ENCODE measurements at regions not wholly inside any gene's neighbourhood (a gene's known extent, or its start where the extent isn't known, plus 50 kb on each side); places are given as distances from the start of the nearest gene placed in this dataset.
"Not testable (repeated sequence)": the region's sequence is repeated elsewhere in the genome, so short reads cannot be mapped to it uniquely, and the experiment has no call there.

GRCh38 chr13:110045919-110046318 is 259.5 kb upstream of the IRS2 start:
- no peak for DNase-seq (ENCODE audit: extremely low read depth, low read depth, low spot score)

GRCh38 chr13:110045202-110045601 is 258.8 kb upstream of the IRS2 start:
- DNase-seq (ENCODE audit: extremely low read depth, low read depth, low spot score) = no peak

DNA sequence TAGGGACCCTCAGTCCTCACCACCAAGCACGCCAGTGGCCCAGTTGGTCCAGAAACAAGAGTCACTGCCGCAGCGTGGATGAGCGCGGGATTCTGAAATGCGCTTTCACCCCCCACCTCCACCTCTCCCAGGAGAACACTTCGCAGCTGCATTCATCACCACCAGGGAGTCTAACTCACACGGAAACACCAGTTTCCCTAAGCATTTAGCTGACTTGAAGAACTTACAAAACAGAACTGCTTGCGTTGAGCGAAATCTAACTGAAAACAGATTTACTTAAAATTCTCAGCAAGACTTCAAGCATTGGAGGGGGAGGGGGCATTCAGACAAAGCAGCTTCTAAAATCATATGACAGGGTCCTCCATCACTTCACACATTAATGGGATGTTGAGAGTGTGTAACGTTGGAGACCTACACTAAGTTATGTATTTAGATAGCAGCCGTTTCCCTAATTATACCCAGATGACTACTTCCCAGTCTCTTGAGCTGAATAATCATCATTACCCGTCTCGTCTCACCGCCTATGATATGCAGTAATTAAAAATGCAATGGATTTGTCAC is 258.2 kb upstream of the IRS2 start:
- DNase-seq (ENCODE audit: extremely low read depth, low read depth, low spot score) = no peak

- DNase-seq (ENCODE audit: extremely low read depth, low read depth, low spot score) = no peak
These were observed 256.0 kb upstream of the IRS2 start for GRCh38 chr13:110042253-110042950.

DNA sequence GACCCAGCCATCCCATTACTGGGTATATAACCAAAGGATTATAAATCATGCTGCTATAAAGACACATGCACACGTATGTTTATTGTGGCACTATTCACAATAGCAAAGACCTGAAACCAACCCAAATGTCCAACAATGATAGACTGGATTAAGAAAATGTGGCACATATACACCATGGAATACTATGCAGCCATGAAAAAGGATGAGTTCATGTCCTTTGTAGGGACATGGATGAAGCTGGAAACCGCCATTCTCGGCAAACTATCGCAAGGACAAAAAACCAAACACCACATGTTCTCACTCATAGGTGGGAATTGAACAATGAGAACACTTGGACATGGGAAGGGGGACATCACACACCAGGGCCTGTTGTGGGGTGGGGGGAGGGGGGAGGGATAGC is 255.3 kb upstream of the IRS2 start:
- DNase-seq (ENCODE audit: extremely low read depth, low read depth, low spot score) = not testable (repeated sequence)

DNA sequence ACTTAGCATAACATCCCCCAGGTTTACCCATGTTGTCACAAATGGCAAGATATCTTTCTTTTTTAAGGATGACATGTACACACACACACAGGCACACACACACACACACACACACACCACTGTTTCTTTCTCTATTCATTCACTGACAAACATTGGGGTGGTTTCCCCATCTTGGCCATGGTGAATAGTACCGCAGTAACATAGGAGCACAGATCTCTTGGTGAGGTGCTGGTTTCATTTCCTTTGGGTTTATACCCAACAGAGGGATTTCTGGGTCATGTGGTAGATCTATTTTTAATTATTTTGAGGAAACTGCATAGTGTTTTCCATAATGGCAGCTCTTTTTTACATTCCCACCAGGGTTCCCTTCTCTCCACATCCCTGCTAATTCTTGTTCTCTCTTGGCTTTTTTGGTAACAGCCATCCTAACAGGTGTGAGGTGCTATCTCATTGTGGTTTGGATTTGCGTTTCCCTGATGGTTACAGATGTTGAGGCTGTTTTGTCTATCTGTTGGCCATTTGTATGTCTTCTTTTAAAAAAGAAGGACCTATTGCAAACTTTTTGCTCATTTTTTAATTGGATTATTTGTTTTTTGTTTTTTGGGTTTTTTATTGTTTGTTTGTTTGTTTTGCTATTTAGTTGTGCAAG is 251.7 kb upstream of the IRS2 start:
- DNase-seq (ENCODE audit: extremely low read depth, low read depth, low spot score) = no peak

GRCh38 chr13:110036060-110036459 is 249.7 kb upstream of the IRS2 start:
- DNase-seq (ENCODE audit: extremely low read depth, low read depth, low spot score) = no peak

- no peak for DNase-seq (ENCODE audit: extremely low read depth, low read depth, low spot score)
These were observed 247.7 kb upstream of the IRS2 start for GRCh38 chr13:110034031-110034549.

DNA sequence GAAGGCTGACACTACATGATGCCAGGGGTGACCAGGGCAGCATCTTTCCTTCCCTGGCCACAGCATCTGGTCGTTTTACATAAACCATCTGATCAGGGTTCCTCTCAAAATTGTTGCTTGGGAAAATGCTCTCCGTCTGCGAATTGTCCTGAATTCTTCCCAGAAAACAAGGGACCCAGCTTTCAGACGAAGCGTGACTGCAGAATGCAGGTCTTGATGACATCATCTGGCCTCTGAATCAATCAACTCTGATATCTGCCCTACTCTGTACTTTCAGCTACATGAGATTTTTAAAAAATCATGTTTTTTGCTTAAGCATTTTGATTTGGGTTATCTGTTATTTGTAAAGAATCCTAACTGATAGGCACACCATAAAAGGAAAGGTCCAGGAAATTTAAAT is 246.6 kb upstream of the IRS2 start:
- no peak for DNase-seq (ENCODE audit: extremely low read depth, low read depth, low spot score)

- DNase-seq (ENCODE audit: extremely low read depth, low read depth, low spot score) = no peak
These were observed 244.1 kb upstream of the IRS2 start for GRCh38 chr13:110030394-110030928.

DNA sequence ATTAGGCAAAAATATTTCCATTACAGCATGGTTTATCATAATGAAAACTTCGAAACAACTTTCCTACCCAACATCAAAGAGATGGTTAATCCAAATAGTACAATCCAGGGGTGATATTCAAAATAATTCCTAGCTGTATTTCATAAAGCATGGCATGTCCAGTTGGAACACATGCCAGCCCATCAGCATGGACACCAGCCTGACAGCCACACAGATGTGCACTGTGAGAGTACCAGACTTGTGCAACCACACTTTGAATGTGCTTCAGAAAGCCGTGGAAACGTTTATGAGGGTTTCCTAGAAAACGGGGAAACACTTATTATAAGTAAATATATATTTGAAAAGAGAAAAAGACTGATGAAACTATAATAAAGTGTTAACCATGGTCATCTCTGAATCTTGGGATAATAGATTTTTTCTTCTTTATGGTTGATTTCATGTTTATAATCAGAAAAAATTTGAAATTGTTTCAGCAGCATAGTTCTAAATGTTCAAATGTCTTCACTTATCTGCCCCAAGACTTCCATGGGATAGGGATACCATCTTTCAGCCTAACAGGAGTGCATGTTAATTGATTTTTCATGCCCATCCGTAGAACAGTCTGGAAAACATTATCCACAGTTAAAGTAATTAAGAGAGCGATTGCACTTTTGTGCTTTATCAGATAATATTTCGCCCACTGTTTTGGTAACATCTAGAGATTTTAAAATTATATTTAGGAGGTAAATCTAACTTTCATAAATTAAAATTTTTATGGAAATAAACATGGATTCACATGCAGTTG is 242.6 kb upstream of the IRS2 start:
- DNase-seq (ENCODE audit: extremely low read depth, low read depth, low spot score) = no peak

DNA sequence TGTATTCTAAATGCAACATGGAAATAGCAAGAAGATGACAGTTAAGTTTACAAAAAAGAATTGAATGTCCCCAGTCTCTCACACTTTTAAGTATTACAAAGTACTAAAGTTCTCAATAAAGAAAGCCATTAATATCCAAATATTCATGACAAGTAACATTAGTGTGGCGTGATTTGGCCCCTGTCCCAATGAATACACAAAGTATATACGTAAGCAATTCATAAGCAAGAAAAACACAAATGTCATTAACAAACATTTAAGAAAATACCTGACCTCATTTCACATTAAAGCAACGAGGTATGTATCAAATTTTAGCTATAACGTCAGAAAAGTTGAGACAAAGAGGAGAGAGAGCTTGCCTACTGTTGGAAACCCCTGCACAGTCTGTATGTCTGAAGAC is 241.9 kb upstream of the IRS2 start:
- no peak for DNase-seq (ENCODE audit: extremely low read depth, low read depth, low spot score)

GRCh38 chr13:110027470-110028240 is 241.3 kb upstream of the IRS2 start:
- no peak for DNase-seq (ENCODE audit: extremely low read depth, low read depth, low spot score)

- no peak for DNase-seq (ENCODE audit: extremely low read depth, low read depth, low spot score)
These were observed 238.2 kb upstream of the IRS2 start for GRCh38 chr13:110024645-110024980.

DNA sequence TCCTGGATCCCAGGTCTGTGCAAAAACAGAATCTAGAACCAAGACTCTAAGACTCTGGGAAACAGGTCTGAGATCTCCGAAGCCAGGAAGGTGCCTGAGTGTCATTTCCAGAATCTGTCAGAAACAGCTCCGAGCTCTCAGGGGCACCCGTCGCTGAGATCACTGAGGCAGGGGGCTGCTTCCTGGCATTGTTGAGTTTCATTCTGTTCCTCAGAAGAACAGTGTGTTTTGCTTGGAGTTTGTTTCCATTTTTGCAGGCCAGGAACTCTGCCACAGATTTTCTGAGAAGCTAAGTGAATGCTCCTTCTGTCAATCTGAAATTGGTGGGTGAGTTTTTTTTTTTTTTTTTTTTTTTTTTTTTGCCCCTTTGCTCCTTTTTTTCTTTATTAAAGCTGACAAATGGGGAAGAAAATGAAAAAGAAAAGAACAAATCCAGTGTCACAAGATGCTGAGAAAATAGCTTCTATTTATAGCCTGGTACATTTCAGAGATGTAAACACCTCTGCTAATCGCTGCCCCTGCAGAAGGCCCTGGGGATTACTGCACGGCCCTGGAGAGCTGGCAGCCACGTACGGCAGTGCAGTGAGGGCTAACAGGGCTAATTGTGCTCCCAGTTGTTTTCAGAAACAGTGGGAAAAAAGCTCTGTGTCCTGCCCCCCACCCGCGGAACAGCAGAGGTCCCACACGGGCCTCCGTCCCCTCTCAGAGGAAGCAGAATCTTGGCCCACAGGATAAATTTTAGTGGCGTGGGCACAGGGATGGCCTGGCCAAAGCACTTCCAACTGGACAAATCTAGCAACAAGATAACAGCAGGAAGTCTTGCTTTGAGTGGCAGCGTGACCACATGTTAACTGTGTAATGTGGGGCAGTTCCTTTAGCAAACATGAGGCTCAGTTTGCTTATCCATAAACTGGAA is 237.6 kb upstream of the IRS2 start:
- no peak for DNase-seq (ENCODE audit: extremely low read depth, low read depth, low spot score)

GRCh38 chr13:110018009-110018408 is 231.6 kb upstream of the IRS2 start:
- no peak for DNase-seq (ENCODE audit: extremely low read depth, low read depth, low spot score)

DNA sequence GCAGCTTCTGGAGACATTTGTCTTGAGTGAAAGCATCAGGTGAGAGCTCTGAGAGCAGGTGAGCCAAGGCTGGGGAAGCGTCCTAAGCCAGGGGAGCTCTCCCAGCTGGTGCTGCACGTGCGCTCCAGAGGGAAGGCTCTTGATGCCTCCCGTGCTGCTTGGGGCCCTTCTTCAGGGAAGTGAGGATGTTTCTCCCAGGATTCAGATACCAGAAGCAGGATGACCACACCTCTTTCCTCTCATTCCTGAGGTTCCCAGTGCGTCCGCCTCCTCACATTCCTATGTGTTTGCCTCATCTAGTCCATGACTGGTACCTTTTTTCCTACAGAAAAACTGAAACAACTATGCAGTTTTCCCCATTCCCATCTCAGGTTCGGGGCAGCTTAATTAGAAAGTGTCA is 231.0 kb upstream of the IRS2 start:
- no peak for DNase-seq (ENCODE audit: extremely low read depth, low read depth, low spot score)

DNA sequence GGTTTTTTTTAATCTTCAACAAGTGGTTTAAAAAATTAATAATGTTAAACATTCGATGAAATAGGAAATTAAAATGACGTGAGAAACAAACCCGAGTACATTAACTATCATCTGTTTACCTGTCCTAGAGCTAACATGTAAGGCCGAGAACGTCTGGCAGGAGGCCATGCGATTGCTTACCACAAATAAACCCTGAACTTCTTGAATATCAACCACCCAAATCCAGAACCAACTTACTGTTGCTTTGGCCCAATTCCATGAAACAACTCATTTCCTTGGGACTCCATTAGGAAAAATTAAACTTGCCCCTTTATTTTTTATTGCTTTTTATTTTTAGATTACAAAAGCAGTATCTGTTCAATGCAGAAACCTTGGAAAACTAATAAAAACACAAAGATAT is 228.9 kb upstream of the IRS2 start:
- DNase-seq (ENCODE audit: extremely low read depth, low read depth, low spot score) = no peak

GRCh38 chr13:110014719-110015118 is 228.3 kb upstream of the IRS2 start:
- DNase-seq (ENCODE audit: extremely low read depth, low read depth, low spot score) = no peak

Measured in glomerular endothelial cell (primary cell).